HG03571 (cell line): ENCODE measurements at regions not wholly inside any gene's neighbourhood (a gene's known extent, or its start where the extent isn't known, plus 50 kb on each side); places are given as distances from the start of the nearest gene placed in this dataset.

Source experiments
- ATAC-seq: cut with Tn5 transposase; IDR thresholded peaks from one replicate; pipeline ENCODE4 v1.9.1; 2021; ENCODE audit not compliant: unreplicated experiment

DNA sequence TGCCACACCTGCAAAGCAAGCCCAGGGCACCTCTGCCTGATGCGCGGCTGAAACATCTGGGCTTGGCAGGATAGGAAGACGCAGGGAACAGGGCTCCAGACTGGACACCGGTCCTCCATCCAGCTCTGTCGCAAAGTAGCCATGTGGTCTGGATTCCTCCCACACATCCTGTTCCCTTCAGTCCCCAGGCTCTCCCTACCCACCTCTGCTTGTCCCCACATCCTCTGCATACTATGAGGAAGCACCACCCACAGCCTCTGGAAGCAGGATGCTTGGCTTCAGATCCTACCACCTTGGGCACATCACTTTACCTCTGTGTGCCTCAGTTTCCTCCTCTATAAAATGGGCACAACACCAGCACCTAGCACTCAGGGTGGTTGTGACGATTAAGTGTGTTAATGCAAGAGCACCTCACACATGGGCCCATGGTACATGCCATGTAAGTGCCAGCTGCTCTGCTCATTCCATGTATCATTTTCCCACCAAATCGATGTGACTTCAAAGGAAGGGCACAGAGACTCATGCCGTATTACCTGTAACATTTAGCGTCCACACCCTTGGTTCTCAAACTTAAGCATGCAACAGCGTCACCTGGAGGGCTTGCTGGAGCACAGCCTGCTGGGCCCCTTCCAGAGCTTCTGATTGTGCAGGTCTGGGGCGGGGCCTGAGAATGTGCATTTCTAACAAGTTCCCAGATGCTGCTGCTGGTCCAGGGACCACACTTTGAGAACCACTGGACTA lies 138.6 kb upstream of the SDK2 start:
- no peak for ATAC-seq

DNA sequence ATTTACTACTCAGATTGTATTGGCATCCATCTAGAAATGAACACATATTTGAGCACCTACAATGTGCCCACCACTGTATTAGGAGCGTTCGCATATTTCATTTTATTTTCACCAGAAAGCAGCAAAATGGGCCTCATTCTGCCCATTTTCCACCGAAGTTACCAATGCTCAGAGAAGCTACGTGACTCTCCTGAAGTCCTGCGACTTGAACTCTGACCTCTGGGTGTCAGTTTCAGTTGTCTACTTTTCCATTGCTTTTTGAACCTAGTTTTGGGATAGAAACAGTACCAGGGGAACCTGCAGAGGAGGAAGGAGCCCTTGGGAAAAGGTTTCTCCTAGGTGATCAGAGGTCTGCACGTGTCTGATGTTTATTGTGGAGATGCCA lies 139.1 kb upstream of the SDK2 start:
- ATAC-seq = no peak

DNA sequence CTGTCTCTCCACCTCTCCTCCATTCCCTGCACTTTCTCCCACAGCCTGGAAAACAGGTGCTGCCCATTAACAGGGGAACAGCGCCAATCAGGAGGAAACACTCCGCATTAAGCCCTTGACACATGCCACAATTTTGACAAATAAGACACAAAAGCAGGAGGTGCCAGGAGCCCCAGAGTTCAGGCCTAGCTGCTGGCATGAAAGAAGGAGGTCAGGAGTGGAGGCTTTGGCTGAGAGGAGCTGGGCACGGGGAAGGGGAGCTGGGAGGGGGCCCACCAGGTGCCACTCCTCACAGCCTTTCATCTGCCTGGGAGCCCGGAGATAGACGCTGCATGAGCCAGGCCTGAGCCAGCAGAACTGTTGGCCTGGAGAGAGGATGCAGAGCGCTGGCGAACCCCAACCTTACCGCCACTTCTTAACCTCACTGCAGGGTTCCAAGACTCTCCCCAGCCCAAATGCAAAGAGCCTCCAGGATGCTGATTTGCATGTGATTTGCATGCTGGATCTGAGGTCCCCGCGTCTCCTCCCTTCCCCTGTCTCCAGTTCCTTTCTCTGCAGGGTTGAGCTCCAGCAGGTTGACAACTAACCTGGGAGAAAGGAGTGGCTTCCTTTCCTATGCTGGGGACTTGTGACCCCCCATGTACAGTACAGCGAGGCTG lies 139.8 kb upstream of the SDK2 start:
- no peak for ATAC-seq

DNA sequence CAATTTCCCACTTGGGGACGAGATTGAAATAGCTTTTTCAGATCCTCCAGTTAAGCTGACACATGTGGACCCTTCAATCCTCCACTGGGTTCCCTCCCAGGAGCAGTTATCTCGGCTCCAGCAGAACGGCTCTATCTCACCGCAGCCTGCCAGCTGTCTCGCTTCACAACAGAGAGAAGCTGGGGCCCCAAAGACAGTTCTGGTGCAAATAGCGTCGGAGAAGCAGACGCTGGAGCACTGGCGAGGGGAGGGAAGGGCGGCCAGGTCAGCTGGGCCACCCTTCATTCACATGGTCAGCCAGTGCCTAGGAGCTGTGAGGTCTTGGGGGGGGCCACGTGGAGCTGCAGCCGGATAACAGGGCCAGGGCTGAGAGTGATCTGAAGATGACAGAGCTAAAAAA lies 141.3 kb upstream of the SDK2 start:
- no peak for ATAC-seq

DNA sequence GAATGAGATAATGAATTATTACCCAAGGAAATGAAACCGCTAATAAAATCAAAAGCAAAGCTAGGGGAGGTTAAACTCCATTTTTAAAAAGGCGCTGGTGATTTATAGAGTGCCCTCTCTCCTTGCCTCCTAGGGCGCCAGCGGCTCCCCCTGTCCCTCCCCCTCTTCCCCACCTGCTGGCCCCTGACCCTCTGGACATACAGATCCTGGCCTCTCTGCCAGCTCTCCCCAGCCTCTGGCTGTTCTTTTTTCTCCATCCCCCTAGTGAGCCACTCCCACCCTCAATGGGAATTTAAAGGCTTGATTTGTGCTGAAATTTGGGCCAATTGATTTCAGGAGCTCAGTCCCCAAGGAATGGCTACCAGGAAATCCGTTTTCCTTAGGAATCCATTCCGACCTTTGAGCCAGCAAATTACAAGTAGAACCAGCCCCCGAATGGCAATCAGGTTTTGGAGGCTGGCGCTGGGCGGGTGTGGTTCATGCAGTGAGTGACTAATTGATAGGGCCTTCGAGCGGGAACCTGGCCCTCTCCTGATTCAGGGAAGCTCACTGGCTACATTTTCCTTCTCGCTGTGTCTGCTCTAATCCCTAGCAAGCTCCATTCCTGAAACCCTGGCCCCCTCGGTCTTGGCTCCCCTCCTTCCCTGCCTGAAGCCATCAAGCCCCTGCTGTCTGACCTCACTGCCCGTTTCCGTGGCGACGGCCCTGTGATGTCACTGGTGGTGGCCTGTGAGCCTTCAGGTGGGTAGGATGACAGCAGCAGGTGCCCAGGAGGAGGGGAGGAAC lies 141.9 kb upstream of the SDK2 start:
- ATAC-seq = no peak

DNA sequence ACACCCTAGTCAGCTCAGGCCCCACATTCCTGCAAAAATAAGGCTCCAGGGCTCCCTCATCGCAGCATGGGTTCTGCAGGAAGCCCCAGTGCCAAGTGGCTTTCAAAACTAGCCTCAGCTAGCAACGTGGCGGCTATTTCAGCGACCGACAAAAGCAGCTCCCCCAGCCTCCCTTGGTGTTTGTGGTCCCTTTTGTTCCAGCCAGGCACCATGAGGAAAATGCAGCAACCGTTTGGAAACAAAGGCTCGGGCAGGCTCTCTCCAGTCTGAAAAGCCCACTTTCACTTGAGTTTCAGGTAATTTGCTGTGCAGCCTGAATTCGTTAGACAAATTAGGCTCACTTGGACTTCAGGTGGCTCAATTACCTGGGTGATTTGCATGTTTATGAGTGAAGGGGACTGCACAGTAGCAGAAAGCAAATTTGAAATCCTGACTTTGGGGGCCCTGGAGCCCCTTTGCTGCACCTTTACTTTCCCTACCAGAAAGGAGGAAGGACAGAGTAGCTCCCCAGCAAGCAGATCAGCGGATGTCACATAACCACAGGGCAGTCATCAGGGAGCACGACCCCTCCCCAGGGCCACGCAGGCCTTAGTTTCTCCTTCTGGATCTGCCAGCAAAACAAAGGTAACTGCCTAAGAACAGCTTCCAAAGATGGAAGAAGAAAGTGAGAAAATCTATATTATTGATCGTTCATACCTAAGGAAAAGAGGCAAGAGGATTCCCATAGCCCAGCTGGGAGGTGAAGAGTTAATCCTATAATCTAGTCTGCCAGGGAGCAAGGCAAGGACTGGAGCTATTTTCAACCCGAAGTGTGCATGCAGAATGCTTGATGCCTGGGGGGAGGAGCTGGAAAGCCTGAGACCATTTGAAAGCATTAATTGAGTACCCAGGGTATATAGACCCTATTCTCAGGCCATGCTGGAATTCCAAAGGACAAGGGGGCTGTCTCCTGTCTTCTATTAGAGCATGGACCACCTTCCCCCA lies 143.1 kb upstream of the SDK2 start:
- ATAC-seq = no peak

DNA sequence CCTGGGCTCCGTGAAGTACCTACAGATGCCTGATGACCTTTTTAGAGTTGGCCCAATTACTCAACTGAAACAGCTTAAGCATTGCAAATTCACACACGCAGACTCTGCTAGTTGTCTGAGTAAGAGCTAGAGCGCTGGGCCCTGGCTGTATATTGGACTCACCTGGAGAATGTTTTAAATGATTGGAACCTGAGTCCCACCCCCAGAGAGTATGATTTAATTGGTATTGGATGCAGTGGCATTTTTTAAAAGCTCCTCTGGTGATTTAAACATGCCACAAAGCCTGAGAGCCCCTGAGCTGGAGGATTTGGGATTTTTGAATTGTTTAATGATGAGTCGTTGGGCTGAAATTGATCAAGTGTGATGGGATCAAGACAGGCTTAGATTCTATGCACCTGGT lies 143.9 kb upstream of the SDK2 start:
- ATAC-seq = no peak

DNA sequence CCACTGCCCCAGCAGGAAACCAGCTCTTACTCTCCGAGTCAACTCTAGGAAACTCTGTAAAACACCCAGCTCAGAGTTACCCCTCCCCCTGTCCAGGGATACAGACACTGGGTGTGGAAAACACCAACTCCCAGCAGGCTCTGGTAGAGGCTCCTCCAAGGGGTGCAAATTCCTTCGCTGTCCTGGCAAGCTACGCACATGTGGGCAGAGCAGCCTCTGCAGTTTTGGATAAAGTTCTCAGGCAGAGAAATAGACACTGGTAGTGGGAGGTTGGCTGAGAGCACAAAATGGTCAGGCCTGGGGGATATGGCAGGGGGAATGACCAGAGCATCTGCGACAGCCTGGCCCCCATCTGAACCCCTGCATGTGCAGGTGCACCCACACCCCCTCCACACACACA lies 146.9 kb upstream of the SDK2 start:
- no peak for ATAC-seq

DNA sequence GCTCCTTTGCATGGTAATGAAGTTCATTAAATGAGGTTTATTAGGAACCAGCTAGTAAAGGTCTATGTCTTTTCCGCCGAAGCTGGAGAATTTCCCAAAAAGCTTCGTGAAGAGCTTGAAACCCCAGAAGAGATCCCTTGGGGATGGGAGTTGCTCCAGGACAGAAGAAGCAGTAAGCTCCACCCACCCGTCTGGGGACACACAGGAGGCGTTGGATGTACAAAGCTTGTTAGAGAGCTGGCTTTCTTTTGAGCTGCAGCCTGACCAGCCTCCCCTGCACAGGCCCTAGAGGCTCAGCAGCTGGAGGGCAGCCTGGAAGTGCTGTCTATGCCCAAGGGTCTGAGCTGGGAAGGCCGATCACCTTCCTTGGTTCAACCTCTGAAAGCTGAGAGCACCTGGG lies 147.4 kb upstream of the SDK2 start:
- ATAC-seq = no peak

DNA sequence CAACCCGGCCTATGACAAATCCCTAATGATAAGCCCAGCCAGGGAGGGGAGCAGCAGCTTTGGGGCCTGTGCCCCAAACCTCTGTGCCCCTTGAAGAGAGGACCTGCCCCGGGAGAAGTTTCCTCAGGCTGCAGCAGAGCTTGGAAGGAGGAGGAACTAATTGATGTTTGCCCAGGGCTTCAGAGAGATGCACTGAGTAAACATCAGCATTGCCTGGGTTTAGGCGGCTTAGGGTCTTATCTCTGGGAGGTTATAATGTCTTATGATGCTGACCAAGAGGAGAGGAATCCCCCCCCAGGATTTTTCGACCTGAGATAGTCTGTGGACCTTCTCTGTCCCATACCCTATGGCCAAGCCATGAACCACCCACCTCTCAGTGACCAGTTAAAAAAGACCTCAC lies 148.7 kb upstream of the SDK2 start:
- ATAC-seq = no peak

DNA sequence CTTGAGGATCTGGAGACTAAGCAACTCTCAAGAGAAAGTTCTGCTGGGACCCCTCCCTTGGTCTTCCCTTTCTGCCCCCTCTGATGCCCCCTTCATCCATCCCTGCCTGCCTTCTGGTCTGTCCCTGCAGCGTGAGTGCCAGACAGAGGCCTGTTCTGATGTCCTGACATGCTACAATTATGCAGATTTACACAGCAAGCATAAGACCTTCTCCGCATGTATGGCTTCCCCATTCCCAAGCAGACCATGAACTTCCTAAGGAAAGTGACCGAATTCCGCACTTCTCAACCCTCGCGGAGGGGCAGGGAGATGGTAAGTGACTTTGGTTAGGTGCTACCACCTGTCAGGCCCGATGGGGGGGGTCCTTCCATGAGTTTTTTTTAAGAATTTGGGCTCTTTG lies 150.1 kb upstream of the SDK2 start:
- ATAC-seq = no peak

DNA sequence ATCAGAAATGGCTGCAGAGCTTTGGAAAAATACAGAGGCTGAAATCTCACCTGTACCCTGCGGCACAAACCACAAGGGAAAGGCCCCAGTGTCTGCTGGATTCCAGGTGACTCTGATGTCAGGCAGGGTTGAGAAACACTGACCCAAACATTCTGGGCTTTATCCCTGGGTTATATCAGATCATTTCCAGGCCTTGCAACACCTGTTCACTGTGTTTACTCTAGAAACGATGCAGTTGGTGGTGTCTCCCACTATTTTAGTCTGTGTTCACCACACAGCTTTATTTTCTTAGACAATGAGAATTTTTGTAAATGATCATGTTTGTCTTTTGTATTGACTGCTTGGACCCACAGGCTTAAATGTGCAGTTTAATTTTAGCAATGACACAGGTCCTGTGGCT lies 151.5 kb upstream of the SDK2 start:
- no peak for ATAC-seq

DNA sequence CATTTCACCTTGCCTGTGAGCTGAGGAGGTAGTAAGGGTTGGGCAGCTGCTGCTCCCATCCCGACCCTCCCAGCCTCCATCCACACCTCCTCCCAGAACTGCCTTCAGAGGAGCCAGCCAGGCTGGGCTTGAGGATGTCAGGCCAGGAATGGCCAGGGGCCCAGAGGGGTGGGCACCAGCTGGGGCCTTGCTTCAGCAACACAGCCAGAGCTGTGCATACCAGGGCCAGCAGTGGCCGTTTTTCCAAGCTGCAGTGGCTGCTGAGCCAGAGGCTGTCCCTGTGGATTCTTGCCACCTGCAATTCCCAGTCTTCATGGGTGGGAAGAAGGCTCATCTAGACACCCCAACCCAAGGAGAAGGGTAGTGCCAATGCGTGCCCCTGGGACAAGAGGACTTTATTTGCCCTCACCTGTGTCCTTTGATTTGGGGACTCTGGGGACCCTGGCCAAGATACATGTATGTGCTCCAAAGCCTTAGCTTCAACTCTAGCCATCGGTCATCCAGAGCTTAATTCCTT lies 153.4 kb upstream of the SDK2 start:
- no peak for ATAC-seq

DNA sequence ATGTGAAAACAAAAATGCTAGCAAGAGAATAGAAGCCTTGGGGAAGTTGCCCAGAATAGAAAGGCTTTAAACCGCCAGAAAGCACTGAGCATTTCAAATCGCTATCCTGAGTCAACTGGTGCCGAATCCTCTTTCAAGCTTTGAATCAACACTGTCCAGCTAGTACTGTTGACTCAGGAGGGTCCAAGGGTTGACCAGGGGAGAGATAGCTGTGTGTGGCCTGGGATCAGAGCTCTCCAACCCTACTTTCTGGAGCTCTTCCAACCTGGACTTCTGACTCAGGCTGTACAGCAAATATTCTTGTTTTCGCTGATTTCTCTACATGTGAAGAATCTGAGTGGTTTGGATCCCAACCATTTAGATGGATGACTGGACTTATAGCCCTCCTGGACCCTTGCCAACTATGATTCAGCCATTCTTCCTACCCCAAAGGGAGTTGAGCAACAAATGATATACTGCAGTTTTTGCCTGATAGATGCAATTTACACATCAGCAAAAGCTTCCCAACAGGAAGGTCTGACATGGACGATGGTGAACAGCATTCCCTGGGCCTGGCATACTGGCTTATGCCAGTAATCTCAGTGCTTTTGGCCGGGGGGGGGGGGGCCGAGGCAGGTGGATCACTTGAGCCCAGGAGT lies 154.0 kb upstream of the SDK2 start:
- no peak for ATAC-seq

DNA sequence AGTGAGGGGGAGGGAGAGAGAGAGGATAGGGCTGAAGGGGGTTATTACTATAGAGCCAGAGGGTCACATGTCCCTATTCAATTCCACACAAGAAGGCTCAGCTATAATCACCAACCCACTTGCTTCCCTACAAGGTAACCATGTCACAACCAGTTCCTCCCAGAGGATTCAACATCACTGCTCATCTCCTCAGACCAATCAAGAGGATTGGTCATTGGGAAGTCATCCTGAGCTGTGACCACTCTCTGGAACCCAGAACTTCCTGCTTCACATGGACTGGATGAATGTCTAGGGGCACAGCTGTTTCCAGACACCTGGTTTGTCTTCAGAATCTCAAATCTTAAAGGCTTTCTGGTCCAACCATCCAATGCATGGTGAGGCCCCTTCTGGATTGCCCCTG lies 154.9 kb upstream of the SDK2 start:
- no peak for ATAC-seq

DNA sequence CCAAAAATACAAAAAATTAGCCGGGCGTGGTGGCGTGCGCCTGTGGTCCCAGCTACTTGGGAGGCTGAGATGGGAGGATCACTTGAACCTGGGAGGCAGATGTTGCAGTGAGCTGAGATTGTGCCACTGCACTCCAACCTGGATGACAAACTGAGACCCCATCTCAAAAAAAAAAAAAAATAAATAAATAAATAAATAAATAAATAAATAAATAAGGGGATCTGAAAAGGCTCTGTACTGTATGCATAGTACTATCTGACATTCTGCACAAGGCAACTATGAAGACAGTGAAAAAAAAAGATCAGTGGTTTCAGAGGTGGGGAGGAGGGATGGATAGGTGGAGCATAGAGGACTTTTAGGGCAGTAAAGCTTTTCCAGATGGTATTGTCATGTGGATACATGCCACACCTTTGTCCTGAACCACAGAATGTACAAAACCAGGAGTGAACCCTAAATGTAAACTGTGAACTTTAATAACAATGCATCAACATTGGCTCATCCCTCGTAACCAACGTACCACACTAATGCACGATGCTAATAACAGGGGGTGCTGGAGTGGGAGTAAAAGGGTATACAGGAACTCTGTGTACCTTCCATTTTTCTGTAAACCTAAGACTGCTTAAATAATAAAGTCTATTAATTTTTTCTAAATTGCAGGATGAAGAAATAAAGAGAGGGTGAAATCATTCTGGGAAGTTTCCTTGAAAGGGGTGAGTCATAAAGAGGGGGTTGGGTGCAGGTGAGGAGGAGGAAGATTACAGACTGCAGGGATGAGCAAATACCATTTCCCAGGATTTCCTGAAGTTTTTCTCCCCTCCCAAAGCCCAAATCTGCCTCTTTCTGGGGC lies 155.8 kb upstream of the SDK2 start:
- ATAC-seq = no peak

DNA sequence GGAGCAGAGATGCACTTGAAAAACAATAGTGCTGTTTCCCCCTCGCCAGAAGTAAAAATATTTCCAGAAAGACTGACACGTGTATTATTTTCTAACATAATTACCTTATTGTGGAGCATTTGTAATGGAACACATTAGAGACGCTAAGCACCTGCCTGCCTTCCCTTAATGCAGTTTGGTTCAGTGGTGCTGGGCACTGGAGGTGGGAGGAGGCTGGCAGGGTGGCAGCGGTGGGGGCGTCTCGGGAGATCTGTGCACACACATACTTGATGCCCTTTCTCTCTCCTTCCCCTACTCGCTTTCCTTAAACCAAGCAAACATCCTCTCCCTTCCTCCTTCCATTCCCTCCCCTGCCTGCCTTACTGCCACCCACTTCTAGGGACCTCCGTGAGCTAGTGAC lies 156.6 kb upstream of the SDK2 start:
- no peak for ATAC-seq

DNA sequence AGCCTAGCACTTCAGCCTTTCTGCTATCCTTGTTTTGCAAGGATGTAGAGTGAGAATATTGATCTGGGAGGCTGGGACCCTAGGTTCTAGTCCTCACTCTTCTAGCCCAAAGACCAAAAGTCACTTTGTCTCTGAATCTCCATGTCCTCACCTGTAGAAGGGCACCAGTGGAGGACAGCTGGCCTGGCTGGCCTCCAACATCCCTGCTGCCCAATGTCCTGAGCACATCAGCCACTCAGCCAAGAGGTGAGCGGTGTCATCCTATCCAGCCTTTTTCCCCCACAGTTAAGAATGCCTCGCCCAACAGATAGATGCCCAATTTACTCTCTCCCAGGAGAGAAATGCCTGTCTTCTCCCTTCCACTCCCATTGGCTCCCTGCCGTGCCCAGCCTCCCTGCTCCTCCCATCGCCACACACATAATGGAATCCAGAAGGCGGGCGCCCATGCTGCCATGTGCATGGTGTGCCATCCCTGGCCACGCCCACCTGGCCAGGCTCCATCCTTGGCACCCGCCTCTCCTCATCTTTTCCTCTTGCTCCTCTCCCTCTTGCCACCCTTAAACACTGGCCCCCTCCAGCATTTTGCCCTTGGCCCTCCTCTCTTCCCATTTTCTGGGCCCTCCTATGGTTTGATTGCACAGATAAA lies 157.3 kb upstream of the SDK2 start:
- ATAC-seq = no peak

DNA sequence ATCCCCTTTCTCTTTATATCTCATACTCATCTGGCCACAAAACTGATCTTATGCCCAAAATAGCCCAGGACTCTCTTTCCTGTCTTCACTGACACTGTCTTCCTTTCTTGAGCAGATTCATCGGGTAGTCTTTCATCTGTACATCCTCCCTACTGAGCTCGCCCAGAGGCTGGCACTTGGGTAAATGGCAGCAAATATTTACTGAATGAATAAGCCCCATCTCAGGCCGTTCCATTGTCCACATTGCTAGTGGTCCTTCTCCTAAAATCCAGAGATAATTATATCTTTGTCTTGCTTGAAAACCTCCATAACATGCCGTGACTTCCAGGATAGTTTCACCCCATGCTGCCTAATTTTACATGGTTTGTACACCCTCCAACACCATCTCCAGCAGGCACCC lies 158.1 kb upstream of the SDK2 start:
- ATAC-seq = no peak
